MCF 10A (cell line): ENCODE measurements at regions not wholly inside any gene's neighbourhood (a gene's known extent, or its start where the extent isn't known, plus 50 kb on each side); places are given as distances from the start of the nearest gene placed in this dataset.

Source experiments
- BruUV-seq: library from RNA; stranded (reverse); fragments of 400-500 nt; replicated peaks from 2 replicates; lab custom pipeline; 2021; lab: Mats Ljungman, UMichigan
- CTCF ChIA-PET: fragments of 300-600 bp; sonication (Branson Sonifier 250); formaldehyde crosslinking; extraction: SDS; loops from one replicate; lab custom pipeline; 2021; ENCODE audit warnings: antibody characterized with exemption, inconsistent platforms; lab: Yijun Ruan, JAX
- POLR2A ChIA-PET: fragments of 300-600, 350-650 bp; sonication (Branson Sonifier 250); formaldehyde crosslinking; extraction: SDS; loops from one replicate; lab custom pipeline; 2020; ENCODE audit warnings: antibody characterized with exemption, inconsistent platforms; lab: Yijun Ruan, JAX
- DNase-seq: peaks from one replicate; pipeline ENCODE4 v3.0.0-alpha.2; 2018; ENCODE audit not compliant: unreplicated experiment
- H3K27ac Mint-ChIP-seq: one replicate; pipeline ENCODE4 v1.8.0; 2022; ENCODE audit warnings: mild to moderate bottlenecking, low read depth, mixed read lengths; ENCODE audit not compliant: unreplicated experiment
- H3K27me3 Mint-ChIP-seq: one replicate; pipeline ENCODE4 v1.8.0; 2022; ENCODE audit warnings: mixed read lengths; ENCODE audit not compliant: insufficient read depth, unreplicated experiment
- H3K36me3 Mint-ChIP-seq: one replicate; pipeline ENCODE4 v1.8.0; 2022; ENCODE audit warnings: mild to moderate bottlenecking, moderate library complexity, mixed read lengths; ENCODE audit not compliant: insufficient read depth, unreplicated experiment
- H3K4me1 Mint-ChIP-seq: one replicate; pipeline ENCODE4 v1.8.0; 2022; ENCODE audit warnings: mixed read lengths; ENCODE audit not compliant: insufficient read depth, unreplicated experiment
- H3K4me3 Mint-ChIP-seq: one replicate; pipeline ENCODE4 v1.8.0; 2022; ENCODE audit warnings: mild to moderate bottlenecking, moderate library complexity, mixed read lengths; ENCODE audit not compliant: unreplicated experiment
- H3K9me3 Mint-ChIP-seq: one replicate; pipeline ENCODE4 v1.8.0; 2022; ENCODE audit warnings: mixed read lengths; ENCODE audit not compliant: unreplicated experiment
- intact Hi-C: fragments of 100-400 bp; cut with micrococcal nuclease; formaldehyde crosslinking; loops from 2 replicates; pipeline ENCODE4 v1.14.1; 2022
- TF ChIP-seq, protein P1 (sequence below): fragments of 200-600 bp; IDR thresholded peaks from one replicate; pipeline ENCODE4 v1.8.0; 2022; ENCODE audit warnings: antibody characterized with exemption, mild to moderate bottlenecking; ENCODE audit not compliant: unreplicated experiment

DNA sequence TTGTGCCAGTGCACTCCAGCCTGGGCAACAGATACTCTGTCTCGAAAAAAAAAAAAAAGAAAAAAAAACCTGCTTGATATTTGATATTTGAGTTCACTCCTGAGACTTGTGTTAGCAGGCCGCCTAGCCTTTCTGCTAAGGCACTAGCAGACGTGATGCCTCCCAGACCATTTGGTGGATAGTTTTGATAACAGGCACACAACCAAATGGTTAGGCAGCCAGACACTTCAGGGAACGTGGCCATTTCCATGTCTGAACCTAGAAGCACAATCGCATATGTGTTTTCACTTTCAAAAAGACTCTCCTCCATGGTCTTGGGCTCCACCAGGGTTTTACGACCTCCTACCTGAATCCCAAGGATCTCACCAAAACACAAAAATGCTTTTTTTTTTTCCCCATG, 1319.5 kb downstream of the BRINP3 start:
- POLR2A ChIA-PET, result no interaction called here
- no peaks in the 10 kb centered on the region for H3K4me1 Mint-ChIP-seq
- CTCF ChIA-PET, result no interaction called here
- H3K27ac Mint-ChIP-seq, result no peak overlapping the region
- no peaks in the 10 kb centered on the region for H3K9me3 Mint-ChIP-seq
- BruUV-seq, result no TSS peak
- H3K4me3 Mint-ChIP-seq, result no peak overlapping the region
- no peaks in the 10 kb centered on the region for H3K36me3 Mint-ChIP-seq
- DNase-seq, result no peak
- TF ChIP-seq, protein P1, sequence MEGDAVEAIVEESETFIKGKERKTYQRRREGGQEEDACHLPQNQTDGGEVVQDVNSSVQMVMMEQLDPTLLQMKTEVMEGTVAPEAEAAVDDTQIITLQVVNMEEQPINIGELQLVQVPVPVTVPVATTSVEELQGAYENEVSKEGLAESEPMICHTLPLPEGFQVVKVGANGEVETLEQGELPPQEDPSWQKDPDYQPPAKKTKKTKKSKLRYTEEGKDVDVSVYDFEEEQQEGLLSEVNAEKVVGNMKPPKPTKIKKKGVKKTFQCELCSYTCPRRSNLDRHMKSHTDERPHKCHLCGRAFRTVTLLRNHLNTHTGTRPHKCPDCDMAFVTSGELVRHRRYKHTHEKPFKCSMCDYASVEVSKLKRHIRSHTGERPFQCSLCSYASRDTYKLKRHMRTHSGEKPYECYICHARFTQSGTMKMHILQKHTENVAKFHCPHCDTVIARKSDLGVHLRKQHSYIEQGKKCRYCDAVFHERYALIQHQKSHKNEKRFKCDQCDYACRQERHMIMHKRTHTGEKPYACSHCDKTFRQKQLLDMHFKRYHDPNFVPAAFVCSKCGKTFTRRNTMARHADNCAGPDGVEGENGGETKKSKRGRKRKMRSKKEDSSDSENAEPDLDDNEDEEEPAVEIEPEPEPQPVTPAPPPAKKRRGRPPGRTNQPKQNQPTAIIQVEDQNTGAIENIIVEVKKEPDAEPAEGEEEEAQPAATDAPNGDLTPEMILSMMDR, result no peak
- H3K27me3 Mint-ChIP-seq, result no peaks in the 10 kb centered on the region
- intact Hi-C loops, result no loop called here

DNA sequence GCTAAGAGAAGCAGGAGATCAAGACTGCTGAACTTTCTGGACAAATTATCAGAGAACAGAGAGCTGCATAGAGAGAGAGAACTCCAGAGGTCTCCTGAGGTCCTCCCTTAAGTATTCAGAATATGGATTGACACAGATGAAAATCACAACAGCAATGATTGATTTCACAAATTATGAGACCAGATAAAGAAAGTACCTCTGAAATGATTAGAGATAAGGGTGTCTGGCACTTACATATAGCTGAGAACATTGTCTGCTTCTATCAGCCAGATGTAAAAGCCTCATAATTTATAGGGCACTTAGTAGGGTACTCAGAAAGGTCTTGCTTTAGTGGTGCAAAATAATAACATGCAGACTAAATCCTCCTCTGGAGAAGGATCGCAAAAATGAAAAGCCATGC, 1301.8 kb downstream of the BRINP3 start:
- no TSS peak for BruUV-seq
- Mint-ChIP-seq H3K4me1 (no peaks in the 10 kb centered on the region), H3K36me3 (no peaks in the 10 kb centered on the region), H3K9me3 (peaks cover 8% of the 10 kb centered on the region), H3K27me3 (no peaks in the 10 kb centered on the region), H3K4me3 (no peak overlapping the region), H3K27ac (no peak overlapping the region)
- CTCF ChIA-PET, result interaction anchor here (0.6 kb wide), 1 partner anchor 496 kb away, joined by 3 read pairs; no protein-coding TSS in a partner anchor
- DNase-seq, result no peak
- intact Hi-C loops, result no loop called here
- POLR2A ChIA-PET, result interaction anchor here (0.7 kb wide), 1 partner anchor 9 kb away, joined by 3 read pairs; no protein-coding TSS in a partner anchor
- TF ChIP-seq, protein P1, result no peak

DNA sequence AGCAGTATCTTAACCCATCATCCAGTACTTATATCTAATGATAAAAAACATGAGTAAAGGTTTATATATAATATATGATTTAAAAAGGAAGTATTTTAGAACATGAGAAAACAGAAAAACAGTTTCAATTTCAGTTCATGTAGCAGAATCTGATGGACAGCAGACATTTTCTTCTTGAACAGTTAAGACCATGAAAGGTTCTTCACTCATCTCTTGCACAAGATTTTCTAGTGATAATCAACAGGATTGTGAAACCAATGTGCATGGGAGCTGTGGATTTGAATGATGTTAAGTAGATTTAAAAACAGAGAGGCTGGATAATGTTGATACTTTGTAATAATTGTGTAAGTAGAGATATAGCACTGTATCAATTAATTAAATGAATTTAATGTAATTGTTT, 1297.6 kb downstream of the BRINP3 start:
- Mint-ChIP-seq H3K4me1 (no peaks in the 10 kb centered on the region), H3K4me3 (no peak overlapping the region), H3K27me3 (no peaks in the 10 kb centered on the region), H3K9me3 (no peaks in the 10 kb centered on the region), H3K36me3 (no peaks in the 10 kb centered on the region), H3K27ac (no peak overlapping the region)
- DNase-seq, result no peak
- CTCF ChIA-PET, result interaction anchor here (0.6 kb wide), 1 partner anchor 77 kb away, joined by 3 read pairs; no protein-coding TSS in a partner anchor
- no TSS peak for BruUV-seq
- intact Hi-C loops, result no loop called here
- POLR2A ChIA-PET, result no interaction called here
- TF ChIP-seq, protein P1, result no peak

DNA sequence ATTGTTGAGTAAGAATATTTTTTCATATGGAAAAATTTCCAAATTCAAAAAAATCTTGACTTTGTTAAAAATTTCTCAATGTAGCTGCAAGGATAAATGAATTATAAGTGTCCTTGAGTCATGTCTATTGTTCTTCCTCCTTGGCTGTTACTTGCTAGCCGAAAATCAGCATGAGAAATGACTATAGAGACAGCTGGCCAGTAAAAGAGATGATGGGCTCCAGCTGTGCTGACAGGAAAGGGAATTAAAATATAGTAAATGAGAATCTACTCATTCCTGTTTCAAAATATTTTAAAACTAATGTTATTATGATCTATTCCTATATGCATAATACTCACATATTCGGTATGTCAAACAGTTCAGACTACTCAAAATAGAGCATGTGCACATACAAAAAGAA, 1292.6 kb downstream of the BRINP3 start:
- ChIA-PET CTCF (interaction anchor here (0.6 kb wide), 1 partner anchor 8 kb away, joined by 6 read pairs; no protein-coding TSS in a partner anchor), POLR2A (interaction anchor here (1.4 kb wide), 1 partner anchor 10 kb away, joined by 3 read pairs; no protein-coding TSS in a partner anchor)
- Mint-ChIP-seq H3K27me3 (no peaks in the 10 kb centered on the region), H3K27ac (no peak overlapping the region), H3K4me3 (no peak overlapping the region), H3K4me1 (no peaks in the 10 kb centered on the region), H3K9me3 (no peaks in the 10 kb centered on the region), H3K36me3 (no peaks in the 10 kb centered on the region)
- DNase-seq, result no peak
- TF ChIP-seq, protein P1, result no peak
- intact Hi-C loops, result no loop called here
- no TSS peak for BruUV-seq
